ENCODE measurements at regions not wholly inside any gene's neighbourhood (a gene's known extent, or its start where the extent isn't known, plus 50 kb on each side); places are given as distances from the start of the nearest gene placed in this dataset.
"Not testable (repeated sequence)": the region's sequence is repeated elsewhere in the genome, so short reads cannot be mapped to it uniquely, and the experiment has no call there.

- in situ Hi-C loops (cut with HindIII; ENCODE audit: low sequenced_read_pairs): no loop called here
Measured at GRCh38 chr2:239820836-239821693, 204.1 kb downstream of the NDUFA10 start.

- in situ Hi-C loops (cut with HindIII; ENCODE audit: low sequenced_read_pairs): no loop called here
Measured at GRCh38 chr2:239819974-239820555, 205.1 kb downstream of the NDUFA10 start.

- in situ Hi-C loops (cut with HindIII; ENCODE audit: low sequenced_read_pairs): no loop called here
Measured at GRCh38 chr2:239819091-239819973, 205.8 kb downstream of the NDUFA10 start.

GRCh38 chr2:239818531-239819011 is 206.6 kb downstream of the NDUFA10 start:
- in situ Hi-C loops (cut with HindIII; ENCODE audit: low sequenced_read_pairs): no loop called here

- in situ Hi-C loops (cut with HindIII; ENCODE audit: low sequenced_read_pairs): no loop called here
Measured at GRCh38 chr2:239818086-239818485, 207.1 kb downstream of the NDUFA10 start.

GRCh38 chr2:239817468-239818031 is 207.6 kb downstream of the NDUFA10 start:
- in situ Hi-C loops (cut with HindIII; ENCODE audit: low sequenced_read_pairs): not testable (repeated sequence)

GRCh38 chr2:239816576-239817467 is 208.3 kb downstream of the NDUFA10 start:
- in situ Hi-C loops (cut with HindIII; ENCODE audit: low sequenced_read_pairs): no loop called here

GRCh38 chr2:239815671-239816070 is 209.5 kb downstream of the NDUFA10 start:
- in situ Hi-C loops (cut with HindIII; ENCODE audit: low sequenced_read_pairs): no loop called here

- in situ Hi-C loops (cut with HindIII; ENCODE audit: low sequenced_read_pairs): no loop called here
Measured at GRCh38 chr2:239814861-239815601, 210.1 kb downstream of the NDUFA10 start.

GRCh38 chr2:239814116-239814860 is 210.9 kb downstream of the NDUFA10 start:
- in situ Hi-C loops (cut with HindIII; ENCODE audit: low sequenced_read_pairs): no loop called here

GRCh38 chr2:239813261-239814115 is 211.7 kb downstream of the NDUFA10 start:
- in situ Hi-C loops (cut with HindIII; ENCODE audit: low sequenced_read_pairs): no loop called here

- in situ Hi-C loops (cut with HindIII; ENCODE audit: low sequenced_read_pairs): no loop called here
Measured at GRCh38 chr2:239811806-239812560, 213.2 kb downstream of the NDUFA10 start.

- in situ Hi-C loops (cut with HindIII; ENCODE audit: low sequenced_read_pairs): no loop called here
Measured at GRCh38 chr2:239811111-239811781, 213.9 kb downstream of the NDUFA10 start.

- in situ Hi-C loops (cut with HindIII; ENCODE audit: low sequenced_read_pairs): no loop called here
Measured at GRCh38 chr2:239809391-239809790, 215.8 kb downstream of the NDUFA10 start.

- in situ Hi-C loops (cut with HindIII; ENCODE audit: low sequenced_read_pairs): no loop called here
Measured at GRCh38 chr2:239807568-239807967, 217.6 kb downstream of the NDUFA10 start.

GRCh38 chr2:239806758-239807434 is 218.2 kb downstream of the NDUFA10 start:
- in situ Hi-C loops (cut with HindIII; ENCODE audit: low sequenced_read_pairs): no loop called here
